Loucy (cell line): ENCODE measurements at regions not wholly inside any gene's neighbourhood (a gene's known extent, or its start where the extent isn't known, plus 50 kb on each side); places are given as distances from the start of the nearest gene placed in this dataset.

ENCODE experiments used
- H2AFZ ChIP-seq: fragments of 200-600 bp; sonication (generic); 2 replicates; pipeline ENCODE4 v1.6.0; 2016; ENCODE audit warnings: antibody characterized with exemption, mild to moderate bottlenecking, low read length, moderate library complexity
- H3F3A ChIP-seq: fragments of 200-600 bp; 2 replicates; pipeline ENCODE4 v1.6.0; 2016; ENCODE audit warnings: antibody characterized with exemption, low read depth, mild to moderate bottlenecking
- H3K27me3 ChIP-seq: fragments of 200-600 bp; sonication (generic); 2 replicates; pipeline ENCODE4 v1.6.1; 2014; ENCODE audit warnings: low read length, mild to moderate bottlenecking; ENCODE audit not compliant: insufficient read depth, poor library complexity, severe bottlenecking
- H3K36me3 ChIP-seq: fragments of 200-600 bp; sonication (generic); 2 replicates; pipeline ENCODE4 v1.6.1; 2016; ENCODE audit warnings: low read length; ENCODE audit not compliant: insufficient read depth
- H3K4me1 ChIP-seq: fragments of 200-600 bp; sonication (generic); 2 replicates; pipeline ENCODE4 v1.5.1; 2014; ENCODE audit warnings: low read length, mild to moderate bottlenecking; ENCODE audit not compliant: insufficient read depth, poor library complexity, severe bottlenecking
- H3K4me2 ChIP-seq: fragments of 200-600 bp; sonication (generic); 2 replicates; pipeline ENCODE4 v1.6.0; 2014; ENCODE audit warnings: antibody characterized with exemption, low read length, low read depth, mild to moderate bottlenecking; ENCODE audit not compliant: poor library complexity, severe bottlenecking
- H3K4me3 ChIP-seq: fragments of 200-600 bp; sonication (generic); 2 replicates; pipeline ENCODE4 v1.5.1; 2014; ENCODE audit warnings: low read length, mild to moderate bottlenecking, mixed read lengths; ENCODE audit not compliant: poor library complexity, severe bottlenecking
- H3K79me2 ChIP-seq: fragments of 200-600 bp; sonication (generic); 2 replicates; pipeline ENCODE4 v1.6.1; 2014; ENCODE audit warnings: low read length; ENCODE audit not compliant: insufficient read depth
- H3K9ac ChIP-seq: fragments of 200-600 bp; sonication (generic); 2 replicates; pipeline ENCODE4 v1.6.0; 2014; ENCODE audit warnings: mild to moderate bottlenecking, low read depth, low read length, moderate library complexity; ENCODE audit not compliant: poor library complexity, severe bottlenecking
- H3K9me2 ChIP-seq: fragments of 200-600 bp; sonication (generic); replicated peaks from 2 replicates; pipeline ENCODE4 v1.6.1; 2016; ENCODE audit warnings: low read depth, low read length, mixed read lengths
- H3K9me3 ChIP-seq: fragments of 200-600 bp; sonication (generic); 2 replicates; pipeline ENCODE4 v1.6.1; 2014; ENCODE audit warnings: mild to moderate bottlenecking, antibody characterized with exemption, low read length, low read depth; ENCODE audit not compliant: insufficient read depth
- H4K20me1 ChIP-seq: fragments of 200-600 bp; sonication (generic); 2 replicates; pipeline ENCODE4 v1.6.0; 2014; ENCODE audit warnings: antibody characterized with exemption, low read length, mild to moderate bottlenecking; ENCODE audit not compliant: insufficient read depth, poor library complexity, severe bottlenecking
- CTCF ChIP-seq: fragments of 200-600 bp; sonication (generic); conservative IDR thresholded peaks from 2 replicates; pipeline ENCODE4 v1.5.1; 2014; ENCODE audit warnings: mild to moderate bottlenecking, antibody characterized with exemption, low read length
- EZH2phosphoT487 ChIP-seq: fragments of 200-600 bp; IDR thresholded peaks from 2 replicates; pipeline ENCODE4 v1.6.1; 2018; ENCODE audit warnings: antibody characterized with exemption, mild to moderate bottlenecking, moderate library complexity, borderline replicate concordance

- Histone ChIP-seq H3K27me3 (no peaks in the 10 kb centered on the region), H3K79me2 (no peaks in the 10 kb centered on the region), H3K9ac (no peak overlapping the region), H3K4me3 (no peak overlapping the region), H2AFZ (no peak overlapping the region), H3K9me3 (no peaks in the 10 kb centered on the region), H3K4me1 (no peaks in the 10 kb centered on the region), H4K20me1 (no peaks in the 10 kb centered on the region), H3F3A (no peaks in the 10 kb centered on the region), H3K4me2 (no peak overlapping the region), H3K36me3 (no peaks in the 10 kb centered on the region), H3K9me2 (no peaks in the 10 kb centered on the region)
- TF ChIP-seq CTCF (no peak), EZH2phosphoT487 (no peak)
Observed at GRCh38 chr12:127716166-127716565, 550.8 kb upstream of the TMEM132C start.

GRCh38 chr12:127717278-127717677 lies 549.7 kb upstream of the TMEM132C start:
- no peak overlapping the region for H3K4me2 ChIP-seq
- no peaks in the 10 kb centered on the region for H3K36me3 ChIP-seq
- no peaks in the 10 kb centered on the region for H4K20me1 ChIP-seq
- H3K9me2 ChIP-seq, result no peaks in the 10 kb centered on the region
- H3K9ac ChIP-seq, result no peak overlapping the region
- no peaks in the 10 kb centered on the region for H3F3A ChIP-seq
- TF ChIP-seq EZH2phosphoT487 (no peak), CTCF (no peak)
- no peak overlapping the region for H3K4me3 ChIP-seq
- no peaks in the 10 kb centered on the region for H3K79me2 ChIP-seq
- H3K9me3 ChIP-seq, result no peaks in the 10 kb centered on the region
- H2AFZ ChIP-seq, result no peak overlapping the region
- H3K4me1 ChIP-seq, result no peaks in the 10 kb centered on the region
- H3K27me3 ChIP-seq, result no peaks in the 10 kb centered on the region

- H2AFZ ChIP-seq, result no peak overlapping the region
- H3K9me3 ChIP-seq, result no peaks in the 10 kb centered on the region; the same call in 1 of the 2 replicates
- H3K9ac ChIP-seq, result no peak overlapping the region
- H3K4me2 ChIP-seq, result no peak overlapping the region
- no peak for TF ChIP-seq CTCF
- no peaks in the 10 kb centered on the region for H4K20me1 ChIP-seq
- H3K36me3 ChIP-seq, result no peaks in the 10 kb centered on the region
- H3K4me3 ChIP-seq, result no peak overlapping the region
- H3K27me3 ChIP-seq, result no peaks in the 10 kb centered on the region
- no peaks in the 10 kb centered on the region for H3K4me1 ChIP-seq
- no peaks in the 10 kb centered on the region for H3K79me2 ChIP-seq
- no peaks in the 10 kb centered on the region for H3F3A ChIP-seq
- H3K9me2 ChIP-seq, result no peaks in the 10 kb centered on the region
Observed at GRCh38 chr12:127720334-127720733, 546.6 kb upstream of the TMEM132C start.
